HFFc6 (cell line): ENCODE measurements at regions not wholly inside any gene's neighbourhood (a gene's known extent, or its start where the extent isn't known, plus 50 kb on each side); places are given as distances from the start of the nearest gene placed in this dataset.

ENCODE experiments used
- DNase-seq: peaks from one replicate; pipeline ENCODE4 v3.0.0-alpha.2; 2018
- H3K27ac Mint-ChIP-seq: 2 replicates; pipeline ENCODE4 v1.8.0; 2020; ENCODE audit warnings: mild to moderate bottlenecking, mixed read lengths
- H3K27me3 Mint-ChIP-seq: 2 replicates; pipeline ENCODE4 v1.8.0; 2021; ENCODE audit warnings: mild to moderate bottlenecking, moderate library complexity, mixed read lengths; ENCODE audit not compliant: insufficient read depth
- H3K36me3 Mint-ChIP-seq: 2 replicates; pipeline ENCODE4 v1.8.0; 2021; ENCODE audit warnings: low read depth, mixed read lengths
- H3K4me1 Mint-ChIP-seq: 2 replicates; pipeline ENCODE4 v1.8.0; 2020; ENCODE audit warnings: low read depth, mixed read lengths
- H3K4me3 Mint-ChIP-seq: 2 replicates; pipeline ENCODE4 v1.8.0; 2020; ENCODE audit warnings: mild to moderate bottlenecking, moderate library complexity, mixed read lengths
- H3K9me3 Mint-ChIP-seq: 2 replicates; pipeline ENCODE4 v1.8.0; 2020; ENCODE audit warnings: mild to moderate bottlenecking, mixed read lengths
- CTCF ChIP-seq: fragments of 200-600 bp; sonication (generic); IDR thresholded peaks from 2 replicates; pipeline ENCODE4 v1.5.0; 2021; ENCODE audit warnings: antibody characterized with exemption, mild to moderate bottlenecking

- H3K9me3 Mint-ChIP-seq: no peaks in the 10 kb centered on the region
- TF ChIP-seq CTCF: no peak
- H3K4me1 Mint-ChIP-seq: no peaks in the 10 kb centered on the region
- no peak for DNase-seq
- no peak overlapping the region for H3K4me3 Mint-ChIP-seq
- H3K36me3 Mint-ChIP-seq: no peaks in the 10 kb centered on the region
- H3K27me3 Mint-ChIP-seq: no peaks in the 10 kb centered on the region
- no peak overlapping the region for H3K27ac Mint-ChIP-seq
Observed at GRCh38 chr5:82551840-82552385, 273.8 kb upstream of the RPS23 start.

- H3K27ac Mint-ChIP-seq: no peak overlapping the region
- no peak overlapping the region for H3K4me3 Mint-ChIP-seq
- no peaks in the 10 kb centered on the region for H3K36me3 Mint-ChIP-seq
- H3K9me3 Mint-ChIP-seq: no peaks in the 10 kb centered on the region
- H3K27me3 Mint-ChIP-seq: no peaks in the 10 kb centered on the region
- TF ChIP-seq CTCF: no peak
- H3K4me1 Mint-ChIP-seq: no peaks in the 10 kb centered on the region
- no peak for DNase-seq
Observed at GRCh38 chr5:82551192-82551591, 273.0 kb upstream of the RPS23 start.

GRCh38 chr5:82549263-82549662, 271.1 kb upstream of the RPS23 start:
- Mint-ChIP-seq H3K27me3 (no peaks in the 10 kb centered on the region), H3K9me3 (no peaks in the 10 kb centered on the region), H3K27ac (no peak overlapping the region), H3K36me3 (no peaks in the 10 kb centered on the region), H3K4me1 (no peaks in the 10 kb centered on the region), H3K4me3 (no peak overlapping the region)
- TF ChIP-seq CTCF: no peak
- no peak for DNase-seq

DNA sequence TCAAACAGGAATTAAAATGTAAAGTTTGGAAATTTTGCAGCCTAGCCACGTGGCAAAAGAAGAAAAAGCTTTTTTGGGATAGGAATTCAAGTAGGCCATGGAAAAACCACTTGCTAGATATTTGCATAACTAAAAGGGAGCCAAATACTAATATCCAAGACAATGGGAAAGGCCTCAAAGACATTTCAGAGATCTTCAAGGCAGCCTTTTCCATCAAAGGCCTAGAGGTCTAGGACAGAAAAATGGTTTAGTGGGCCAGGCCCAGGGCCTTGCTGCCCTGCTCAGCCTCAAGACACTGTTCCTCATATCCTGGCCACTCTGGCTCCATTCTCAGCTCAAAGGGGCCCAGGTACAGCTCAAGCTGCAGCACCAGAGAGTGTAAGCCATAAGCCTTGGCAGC, 265.9 kb upstream of the RPS23 start:
- Mint-ChIP-seq H3K4me1 (no peaks in the 10 kb centered on the region), H3K4me3 (no peak overlapping the region), H3K9me3 (no peaks in the 10 kb centered on the region), H3K27me3 (no peaks in the 10 kb centered on the region), H3K36me3 (no peaks in the 10 kb centered on the region), H3K27ac (no peak overlapping the region)
- DNase-seq: no peak
- TF ChIP-seq CTCF: no peak

- Mint-ChIP-seq H3K36me3 (no peaks in the 10 kb centered on the region), H3K27me3 (no peaks in the 10 kb centered on the region), H3K4me1 (no peaks in the 10 kb centered on the region), H3K9me3 (no peaks in the 10 kb centered on the region), H3K4me3 (no peak overlapping the region), H3K27ac (no peak overlapping the region)
- DNase-seq: no peak
- TF ChIP-seq CTCF: no peak
Observed at GRCh38 chr5:82540301-82540700, 262.1 kb upstream of the RPS23 start.
